HK-2 (cell line): ENCODE measurements at regions not wholly inside any gene's neighbourhood (a gene's known extent, or its start where the extent isn't known, plus 50 kb on each side); places are given as distances from the start of the nearest gene placed in this dataset.

ENCODE experiments used
- DNase-seq: peaks from one replicate; pipeline ENCODE4 v3.0.0-alpha.2; 2018; ENCODE audit not compliant: unreplicated experiment

DNA sequence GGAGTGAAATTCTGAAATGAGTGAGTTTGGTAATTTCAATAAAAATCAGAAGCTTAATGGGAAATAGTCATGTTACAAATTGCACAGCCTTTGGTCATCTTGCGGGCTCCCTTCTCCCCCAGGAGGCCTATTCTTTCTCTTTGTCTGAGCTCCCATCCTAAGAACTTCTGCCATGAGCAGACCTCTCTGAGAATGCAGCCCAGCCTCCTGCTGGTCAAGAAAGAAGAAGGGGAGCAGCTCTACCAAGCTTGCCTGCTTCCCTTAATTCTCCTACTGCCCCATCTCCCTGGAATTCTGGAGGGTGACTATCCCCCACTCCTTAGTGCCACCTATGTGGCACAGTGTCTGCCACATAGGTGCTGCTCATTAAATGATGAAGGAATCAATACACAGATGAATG, 300.7 kb upstream of the DAB1 start:
- no peak for DNase-seq

DNA sequence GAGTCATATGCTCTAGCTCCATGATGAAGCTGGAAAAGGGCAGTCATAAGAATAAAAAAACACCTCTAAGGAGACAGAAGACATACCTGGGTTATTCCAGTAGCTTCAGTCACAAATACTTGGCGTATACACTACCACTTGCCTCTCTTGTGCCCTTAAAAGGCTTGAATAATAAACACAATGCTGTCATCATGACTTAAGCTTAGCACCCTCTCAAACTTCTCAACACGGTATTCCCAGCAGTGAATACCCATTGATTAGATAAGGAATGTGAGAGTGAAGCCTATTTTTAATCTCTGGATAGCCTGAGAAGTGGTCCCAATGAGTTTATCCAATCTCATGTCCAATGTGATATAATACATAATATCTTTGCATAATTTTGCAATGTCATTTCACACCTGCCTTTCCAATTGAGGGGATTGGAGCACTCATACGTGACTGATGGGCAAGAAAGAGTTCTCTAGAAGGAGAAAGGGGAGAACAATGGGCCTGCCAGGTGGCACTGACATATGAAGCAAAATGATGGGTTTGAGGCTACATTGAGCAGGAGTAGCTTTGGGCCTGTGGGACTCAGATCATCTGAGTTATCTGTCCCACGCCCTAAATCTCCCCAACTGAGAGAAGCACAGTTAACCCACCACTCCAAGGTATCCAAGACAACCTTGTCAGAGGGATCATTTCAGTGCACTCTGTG, 298.6 kb upstream of the DAB1 start:
- no peak for DNase-seq

DNA sequence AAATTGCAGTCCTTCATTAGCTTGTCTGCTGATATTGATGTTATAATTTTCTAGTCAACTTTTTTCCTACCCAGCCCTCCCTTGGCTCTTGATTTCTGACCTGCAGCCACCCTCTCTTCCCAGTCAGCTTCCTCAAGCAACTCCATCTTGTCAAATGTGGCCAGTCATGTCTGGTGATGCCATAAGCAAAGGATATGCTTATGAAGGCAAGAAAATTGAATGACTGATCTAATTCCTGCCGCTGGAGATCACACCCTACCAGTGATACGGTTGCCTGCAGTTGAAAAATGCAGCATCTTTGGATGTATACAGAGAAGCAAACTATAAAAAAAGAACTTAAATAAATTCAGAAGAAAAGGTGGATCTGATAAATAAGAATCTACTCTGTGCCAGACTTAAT, 297.1 kb upstream of the DAB1 start:
- no peak for DNase-seq

DNA sequence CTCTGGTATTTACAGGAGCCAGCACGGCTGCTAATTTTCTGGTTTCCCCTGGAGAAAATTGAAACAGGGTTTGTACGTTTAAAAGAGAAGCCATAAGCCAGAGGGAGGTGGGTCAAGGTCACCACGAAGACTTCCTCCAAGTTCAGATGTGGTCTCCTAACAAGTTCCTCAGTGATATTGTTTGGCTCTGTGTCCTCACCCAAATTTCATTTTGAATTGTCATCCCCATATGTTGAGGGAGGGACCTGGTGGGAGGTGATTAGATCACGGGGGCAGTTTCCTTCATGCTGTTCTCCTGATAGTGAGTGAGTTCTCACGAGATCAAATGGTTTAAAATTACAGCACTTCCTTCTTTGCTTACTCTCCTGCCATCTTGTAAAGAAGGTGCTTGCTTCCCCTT, 295.4 kb upstream of the DAB1 start:
- DNase-seq, result no peak

DNA sequence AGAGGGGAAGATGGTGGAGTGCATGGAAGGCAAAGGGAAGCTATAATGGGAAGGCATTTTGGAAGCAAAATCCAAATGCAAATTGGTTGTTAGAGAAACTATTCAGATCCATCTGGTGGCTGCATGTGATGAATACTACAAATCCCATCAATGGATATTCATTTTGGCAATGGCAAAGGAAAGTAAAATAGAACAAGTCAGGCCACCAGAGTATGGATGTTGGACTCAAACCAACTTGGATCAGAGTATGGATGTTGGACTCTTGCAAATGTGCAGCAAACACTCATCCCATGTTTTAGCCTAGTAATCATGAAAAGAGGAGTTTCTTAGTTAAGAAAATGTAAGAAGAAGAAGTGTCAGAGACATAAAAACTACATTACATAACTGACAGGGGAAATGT, 289.6 kb upstream of the DAB1 start:
- no peak for DNase-seq

DNA sequence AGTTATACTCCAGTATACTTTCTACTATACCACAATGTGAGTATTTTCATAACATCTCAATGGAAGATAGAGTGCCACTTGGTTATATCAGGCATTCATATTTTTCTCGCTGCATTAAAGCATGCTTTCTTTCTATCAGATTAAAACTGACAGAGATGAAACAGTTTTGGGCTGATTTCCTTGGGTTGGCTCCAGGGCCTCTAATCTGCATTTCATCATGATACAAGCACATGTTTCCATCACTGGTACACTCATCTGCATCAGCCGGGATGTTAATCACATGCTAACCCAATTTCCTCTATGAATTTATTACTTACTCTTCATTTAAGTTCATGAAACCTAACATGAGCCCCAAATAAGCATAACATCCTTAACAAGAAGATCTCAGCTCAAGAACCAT, 289.0 kb upstream of the DAB1 start:
- DNase-seq, result no peak

DNA sequence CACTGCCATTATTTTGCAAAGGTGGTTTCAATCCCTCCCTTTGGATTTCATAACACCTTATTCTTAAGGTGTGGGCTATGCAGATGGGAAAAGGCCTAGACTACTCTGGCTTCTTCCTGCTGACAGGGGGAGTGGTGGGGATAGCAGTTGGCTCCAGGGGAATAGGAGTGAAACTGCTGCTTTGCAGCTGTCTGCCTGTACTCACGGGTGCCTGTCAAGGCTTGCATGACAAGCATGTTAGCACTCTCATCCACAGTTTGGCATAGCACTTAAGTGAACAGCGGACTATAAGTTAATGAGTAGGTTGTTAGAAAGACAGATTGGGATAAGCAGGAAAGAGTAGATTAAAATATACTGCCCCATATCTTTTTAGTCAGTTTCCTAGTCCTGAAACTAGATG, 287.5 kb upstream of the DAB1 start:
- DNase-seq, result no peak

DNA sequence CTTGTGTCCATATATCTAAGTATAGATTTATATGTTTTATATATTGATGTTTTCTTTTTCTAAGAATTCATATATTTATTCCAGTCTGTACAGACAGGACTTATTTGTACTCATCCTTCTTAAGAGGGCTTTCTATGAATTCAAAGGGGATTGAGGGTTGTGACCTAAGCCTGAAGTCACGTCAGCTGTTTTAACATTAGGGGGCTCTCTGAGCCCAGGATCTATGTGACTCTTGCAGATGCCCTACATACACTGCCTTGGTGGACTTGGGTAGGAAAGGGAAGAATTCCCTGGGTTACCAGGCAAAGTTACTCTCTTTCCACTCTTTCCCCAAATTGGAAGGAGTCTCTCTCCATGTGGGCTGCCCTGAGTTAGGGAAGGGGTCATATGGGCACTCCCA, 283.8 kb upstream of the DAB1 start:
- DNase-seq, result no peak

DNA sequence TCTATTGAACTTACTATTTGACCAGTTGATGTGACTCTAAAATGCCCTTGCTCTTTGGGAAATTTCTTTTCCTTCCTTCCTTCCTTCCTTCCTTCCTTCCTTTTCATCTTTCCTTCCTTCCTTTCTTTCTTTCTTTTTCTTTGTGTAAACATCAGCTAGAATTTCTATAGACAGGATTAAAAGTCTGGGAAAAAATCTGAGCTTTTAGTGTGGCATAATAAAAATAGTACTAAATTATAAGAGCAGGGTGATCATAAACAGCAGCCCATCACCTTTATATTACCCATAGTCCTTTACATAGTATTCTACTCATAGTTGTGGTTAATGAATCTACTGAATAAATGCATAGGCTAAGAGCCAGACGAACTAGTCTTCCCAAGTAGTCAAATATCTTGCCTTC, 281.0 kb upstream of the DAB1 start:
- no peak for DNase-seq

DNA sequence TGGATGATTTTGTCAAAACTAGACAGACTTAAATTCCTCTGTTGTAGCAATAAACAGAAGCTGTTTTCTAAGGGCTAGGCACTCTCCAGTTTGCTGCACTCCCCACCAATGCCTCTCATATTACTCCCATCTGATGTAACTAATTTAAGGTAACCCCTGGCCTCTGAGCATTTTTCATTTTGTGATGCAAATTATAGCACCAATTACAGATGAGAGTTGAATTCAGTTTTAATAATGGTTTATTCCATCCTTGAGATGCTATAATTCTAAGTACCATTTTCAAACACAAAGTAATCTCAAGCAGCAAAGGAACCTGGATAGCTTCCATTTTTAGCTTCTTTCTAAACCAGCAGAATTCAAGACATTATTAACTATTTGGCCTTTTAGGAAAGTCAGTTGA, 280.4 kb upstream of the DAB1 start:
- no peak for DNase-seq

DNA sequence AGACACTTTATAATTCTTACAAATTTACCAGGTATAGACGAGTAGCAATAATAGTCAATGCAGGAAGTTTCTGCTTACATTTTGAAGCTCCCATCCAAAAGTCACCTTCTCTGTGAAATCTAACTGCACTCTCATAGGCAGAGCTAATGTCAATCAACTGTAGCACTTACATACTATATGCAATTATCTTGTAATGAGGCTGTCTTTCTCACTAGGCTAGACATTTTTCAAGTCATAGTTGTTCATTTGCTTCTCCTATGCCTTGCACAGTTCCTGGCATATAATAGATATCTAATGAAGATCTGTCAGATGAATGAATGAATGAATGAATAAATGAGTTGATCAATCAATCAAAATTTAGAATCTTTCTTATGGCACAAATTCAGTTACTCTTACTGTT, 273.0 kb upstream of the DAB1 start:
- DNase-seq, result no peak

DNA sequence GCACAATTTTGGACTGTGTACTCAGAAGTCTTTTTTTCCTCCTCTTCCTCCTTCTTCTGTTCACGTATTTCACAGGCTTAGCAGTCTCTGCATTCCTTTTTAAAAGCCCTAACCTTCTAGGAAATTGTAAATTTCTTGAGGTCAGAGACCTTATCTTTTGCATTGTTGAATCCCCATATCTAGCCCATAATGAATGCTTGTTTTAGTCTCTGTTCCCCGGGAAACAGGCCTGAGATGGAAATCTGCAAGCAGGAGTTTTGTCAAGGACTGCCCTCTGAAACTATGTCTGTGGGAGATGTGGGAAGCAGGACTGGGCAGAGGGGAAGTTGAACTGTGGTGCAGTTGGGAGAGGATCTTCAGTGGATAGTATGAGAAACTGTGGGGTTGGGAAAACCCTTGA, 272.2 kb upstream of the DAB1 start:
- no peak for DNase-seq

DNA sequence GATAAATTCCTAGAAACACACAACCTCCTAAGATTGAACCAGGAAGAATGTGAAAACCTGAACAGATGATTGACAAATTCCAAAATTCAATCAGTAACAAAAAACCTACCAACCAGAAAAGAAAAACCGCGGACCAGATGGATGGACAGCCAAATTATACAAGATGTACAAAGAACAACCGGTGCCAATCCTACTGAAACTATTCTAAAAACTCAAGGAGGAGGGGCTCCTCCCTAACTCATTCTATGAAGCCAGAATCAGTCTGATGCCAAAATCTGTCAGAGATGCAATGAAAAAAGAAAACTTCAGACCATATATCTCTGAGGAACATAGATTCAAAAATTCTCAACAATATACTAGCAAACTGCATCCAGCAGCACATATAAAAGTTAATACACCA, 262.4 kb upstream of the DAB1 start:
- DNase-seq, result no peak

DNA sequence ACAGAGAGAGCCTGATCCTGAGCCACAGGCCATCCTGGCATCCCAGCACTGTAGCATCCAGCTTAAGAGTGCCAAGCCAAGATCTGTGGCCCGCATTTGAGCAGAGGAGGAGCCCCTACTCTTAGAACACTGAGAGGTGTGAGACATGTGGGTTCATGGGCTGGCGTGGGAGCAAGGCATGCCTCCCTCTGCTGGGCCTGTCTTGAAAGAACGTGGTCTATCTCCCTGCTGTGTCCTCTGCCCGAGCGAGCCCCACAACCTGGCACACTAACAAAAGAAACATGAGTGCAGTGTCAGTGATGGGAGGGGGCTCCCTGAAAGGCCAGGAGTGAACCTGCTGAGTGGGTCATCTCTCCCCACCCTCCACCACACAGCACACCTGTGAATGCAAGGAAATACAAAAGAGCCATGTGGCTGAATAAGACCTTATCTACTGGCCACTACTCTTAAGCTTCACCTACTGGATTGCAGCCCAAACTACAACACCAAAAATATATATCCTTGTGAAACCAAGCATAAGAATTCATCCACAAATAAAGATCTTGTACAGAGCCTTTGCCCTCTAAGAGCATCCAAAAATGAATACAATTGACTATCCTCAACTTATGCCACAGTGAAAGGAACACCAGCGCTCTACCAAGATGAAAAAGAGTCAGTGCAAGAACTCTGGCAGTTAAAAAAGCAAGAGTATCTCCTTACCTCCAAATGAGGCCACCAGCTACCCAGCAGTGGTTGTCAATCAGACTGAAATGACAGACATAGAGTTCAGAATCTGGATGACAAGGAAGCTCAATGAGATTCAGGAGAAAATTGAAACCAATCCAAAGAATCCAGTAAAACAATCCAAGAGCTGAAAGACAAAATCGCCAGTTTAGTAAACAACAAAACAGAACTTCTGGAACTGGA, 259.4 kb upstream of the DAB1 start:
- no peak for DNase-seq

DNA sequence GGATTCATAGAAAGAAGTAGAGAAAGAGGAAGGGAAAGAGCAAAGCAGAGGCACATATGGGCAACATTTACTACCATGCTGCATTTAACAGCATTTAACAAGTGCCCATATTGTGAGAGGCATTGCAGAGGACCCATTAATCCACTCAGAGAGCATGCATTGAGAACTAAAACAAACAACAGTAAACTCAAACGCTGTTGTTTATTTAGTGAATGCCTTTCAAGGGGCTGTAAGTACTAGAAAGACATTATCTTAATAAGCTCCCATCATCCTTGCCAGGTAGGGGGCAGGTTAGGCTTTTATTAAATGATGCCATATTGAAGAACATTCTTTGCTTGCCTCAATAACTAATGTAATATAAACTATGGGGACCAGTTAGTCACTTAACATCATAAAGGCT, 254.3 kb upstream of the DAB1 start:
- no peak for DNase-seq

DNA sequence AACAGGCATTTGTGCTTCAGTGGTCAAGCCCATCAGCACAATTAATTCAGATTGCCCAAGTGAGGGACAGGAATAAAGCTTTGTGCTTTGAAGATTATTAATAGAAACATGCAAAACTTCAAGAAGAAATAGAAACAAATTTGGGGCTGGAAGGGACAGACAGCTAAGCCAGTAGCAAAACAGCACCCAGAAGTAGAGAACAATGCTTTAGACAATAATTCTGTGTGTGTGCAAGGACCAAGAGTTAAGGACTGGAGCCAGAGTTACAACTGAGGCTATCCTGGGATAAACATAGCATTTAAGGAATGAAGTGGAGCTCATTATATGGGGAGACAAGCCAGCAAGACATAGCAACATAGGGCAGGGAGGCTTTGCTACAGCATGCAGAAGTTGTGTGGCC, 251.9 kb upstream of the DAB1 start:
- DNase-seq, result no peak

DNA sequence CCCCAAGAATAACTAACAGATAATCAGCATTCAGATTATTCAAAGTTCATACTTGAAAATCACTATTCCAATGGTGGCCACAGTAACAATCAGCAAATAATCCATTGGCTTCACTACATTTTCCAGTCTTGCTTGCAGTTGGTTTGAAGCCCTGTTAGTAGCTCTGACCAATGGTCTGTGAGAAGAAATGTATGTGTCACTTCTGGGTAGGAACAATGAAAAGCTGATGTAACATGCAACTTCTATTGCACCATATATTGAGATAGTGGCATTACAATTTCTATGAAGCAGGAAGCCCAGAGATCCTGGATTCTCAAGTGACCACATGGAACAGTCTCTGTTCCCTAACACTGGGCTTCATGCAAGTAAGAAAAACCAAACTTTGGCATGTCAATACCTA, 250.9 kb upstream of the DAB1 start:
- no peak for DNase-seq

DNA sequence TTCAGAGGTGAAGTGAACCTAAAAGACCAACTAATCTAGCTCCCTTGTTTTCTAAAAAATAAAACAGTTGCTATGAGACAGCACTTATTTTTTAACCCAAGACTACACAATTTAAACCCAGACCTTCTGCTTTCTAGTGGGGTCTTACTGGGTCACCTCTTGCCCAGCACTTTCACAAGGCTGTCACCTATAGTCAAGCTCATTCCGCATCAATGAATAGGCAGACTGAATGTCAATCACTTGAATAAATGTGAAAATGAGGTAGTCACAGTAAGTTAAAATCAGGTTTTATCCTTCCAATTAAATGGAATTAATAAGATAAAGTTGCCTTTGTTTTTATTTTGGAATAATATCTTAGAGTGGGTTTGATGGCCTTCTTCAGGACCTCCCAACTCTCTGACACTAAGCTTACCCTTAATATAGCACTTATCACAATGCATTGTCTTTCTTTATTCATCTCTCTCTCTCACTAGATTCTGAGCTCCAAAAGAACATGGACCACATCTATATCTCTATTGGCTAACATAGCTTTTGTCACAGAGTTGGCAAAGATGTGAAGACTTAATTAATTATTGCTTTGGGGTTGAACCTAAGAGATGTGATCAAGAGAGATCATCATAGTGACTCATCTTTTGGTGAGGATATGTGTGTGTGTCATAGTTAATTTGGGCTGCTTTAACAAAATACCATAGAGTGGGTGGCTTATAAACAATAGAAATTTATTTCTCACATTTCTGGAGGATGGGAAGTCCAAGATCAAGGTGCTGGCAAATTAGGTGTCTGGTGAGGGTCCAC, 248.7 kb upstream of the DAB1 start:
- DNase-seq, result no peak

DNA sequence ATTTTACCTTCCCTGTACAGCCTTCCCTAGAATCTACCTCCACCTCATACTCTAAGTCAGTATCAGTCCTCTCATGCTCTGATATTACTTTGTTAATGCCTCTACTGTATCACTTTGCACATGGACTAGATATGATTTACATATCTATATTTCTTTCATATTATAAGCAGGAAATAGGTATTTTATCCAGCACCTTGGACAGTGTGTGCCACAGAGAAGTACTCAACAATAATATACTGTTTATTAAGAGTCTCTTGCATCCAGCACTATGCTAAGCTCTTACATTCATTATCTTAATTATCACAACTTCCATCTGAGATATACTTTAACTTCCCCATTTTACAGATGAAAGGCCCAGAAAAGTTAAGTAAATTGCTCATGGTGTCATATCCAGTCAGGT, 247.9 kb upstream of the DAB1 start:
- no peak for DNase-seq

DNA sequence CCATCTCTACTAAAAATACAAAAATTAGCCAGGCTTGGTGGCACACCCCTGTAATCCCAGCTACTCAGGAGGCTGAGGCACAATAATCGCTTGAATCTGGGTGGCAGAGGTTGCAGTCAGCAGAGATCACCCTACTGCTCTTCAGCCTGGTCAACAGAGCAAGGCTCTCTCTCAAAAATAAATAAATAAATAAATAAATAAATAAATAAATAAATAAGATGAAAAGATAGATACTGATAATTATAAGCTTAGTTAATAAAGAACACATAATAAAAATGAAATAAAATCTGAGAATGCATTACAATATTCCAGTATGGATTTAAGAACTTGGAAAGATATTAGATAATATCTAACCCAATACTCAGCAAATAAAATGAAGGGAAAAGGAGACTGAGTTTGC, 235.9 kb upstream of the DAB1 start:
- no peak for DNase-seq

DNA sequence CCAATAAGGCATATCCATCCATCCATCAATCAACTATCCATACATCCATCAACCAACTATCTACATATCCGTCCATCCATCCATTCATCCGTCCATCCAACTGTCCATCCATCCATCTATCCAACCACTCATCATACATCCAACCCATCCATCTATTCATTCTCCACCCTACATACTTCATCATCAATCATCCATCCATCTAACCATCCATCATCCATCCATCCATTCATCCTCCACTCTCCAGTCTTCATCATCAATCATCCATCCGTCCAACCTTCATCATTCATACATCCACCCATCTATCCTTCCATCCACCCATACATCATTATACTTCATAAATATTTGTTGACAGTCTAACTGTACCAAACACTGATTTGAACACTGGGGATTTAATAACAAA, 231.3 kb upstream of the DAB1 start:
- DNase-seq, result no peak

DNA sequence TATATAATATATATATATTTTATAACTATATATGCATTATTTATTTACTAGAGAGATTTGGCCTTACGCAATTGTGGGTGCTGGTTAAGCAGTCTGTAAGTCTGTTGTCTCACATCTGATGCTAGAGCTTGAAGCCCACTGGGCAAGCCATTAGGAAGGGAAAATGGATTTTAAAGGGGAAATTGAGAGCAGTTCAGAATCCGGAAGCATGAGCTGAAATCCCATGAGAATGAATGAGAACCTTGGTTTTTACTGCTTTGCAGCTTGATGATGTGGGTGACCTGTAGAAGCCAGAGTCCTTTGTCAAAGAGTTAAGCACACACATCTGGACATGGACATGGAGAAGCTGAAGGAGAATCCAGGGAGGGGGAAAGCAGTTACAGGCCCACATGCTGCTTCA, 220.8 kb upstream of the DAB1 start:
- DNase-seq, result no peak

DNA sequence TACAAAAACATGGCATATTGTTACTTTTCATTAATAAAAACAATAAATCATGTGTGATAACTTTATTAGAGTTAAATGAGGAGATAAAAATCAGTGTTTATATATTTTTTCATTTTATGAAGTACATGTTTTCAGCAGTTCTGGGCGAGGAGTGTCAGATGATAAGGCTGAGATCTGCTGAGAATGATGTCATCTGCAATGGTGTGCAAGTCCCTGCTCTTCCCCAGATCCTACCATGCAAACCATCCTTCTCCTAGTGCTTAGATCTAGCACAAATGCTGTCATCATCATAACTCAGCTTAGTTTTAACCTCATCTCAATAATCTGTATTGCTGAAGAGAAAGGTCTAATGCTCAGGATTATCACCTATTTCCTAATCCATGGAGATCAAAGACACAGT, 214.4 kb upstream of the DAB1 start:
- DNase-seq, result no peak
